Uterus (tissue), 3 donors: ENCODE measurements at regions not wholly inside any gene's neighbourhood (a gene's known extent, or its start where the extent isn't known, plus 50 kb on each side); places are given as distances from the start of the nearest gene placed in this dataset.

ENCODE experiments used
- DNase-seq, 2 donors: peaks; one replicate each; pipeline ENCODE4 v3.0.0-alpha.2; 2019 to 2020
- H3K27ac ChIP-seq, 2 donors: fragments of 200-600 bp; sonication (generic); 1 replicate in 1 of 2; 2 replicates in 1 of 2; pipeline ENCODE4 v1.5.1; 2016 to 2018
- H3K27me3 ChIP-seq, 2 donors: fragments of 200-600 bp; sonication (generic); one replicate each; pipeline ENCODE4 v1.5.1; 2018 to 2019; ENCODE audit warnings: control low read depth in 1 of 2
- H3K36me3 ChIP-seq, 2 donors: fragments of 200-600 bp; sonication (generic); one replicate each; pipeline ENCODE4 v1.5.1; 2019; ENCODE audit warnings: control low read depth in 1 of 2
- H3K4me1 ChIP-seq, 2 donors: fragments of 200-600 bp; sonication (generic); one replicate each; pipeline ENCODE4 v1.5.1; 2018 to 2019; ENCODE audit warnings: control low read depth in 1 of 2
- H3K4me3 ChIP-seq, 2 donors: fragments of 200-600 bp; sonication (generic); 1 replicate in 1 of 2; 2 replicates in 1 of 2; pipeline ENCODE4 v1.5.1; 2018 to 2019; ENCODE audit warnings: mild to moderate bottlenecking in 1 of 2
- H3K9me3 ChIP-seq, 2 donors: fragments of 200-600 bp; sonication (generic); one replicate each; pipeline ENCODE4 v1.5.1; 2019; ENCODE audit warnings: control low read depth in 1 of 2
- CTCF ChIP-seq, 4 experiments: fragments of 200-600 bp in 2 of 4; fragments of 450-650 bp in 2 of 4; sonication (generic) in 2 of 4; IDR thresholded peaks; one replicate each; pipeline ENCODE4 v1.5.1; 2016 to 2019; ENCODE audit warnings: antibody characterized with exemption in 4 of 4, mild to moderate bottlenecking in 2 of 4, moderate library complexity in 1 of 4
- POLR2A ChIP-seq, 2 donors: fragments of 450-650 bp; IDR thresholded peaks; one replicate each; pipeline ENCODE4 v1.6.1; 2016; ENCODE audit warnings: antibody characterized with exemption in 2 of 2, mild to moderate bottlenecking in 1 of 2, moderate library complexity in 1 of 2
- intact Hi-C: fragments of 100-400 bp; cut with DNase I; formaldehyde crosslinking; loops from one replicate; pipeline ENCODE4 v1.15.1; 2023; ENCODE audit warnings: low total_unique reads
- donor health status: DM: yes; HTN: yes; CAD: no.

DNA sequence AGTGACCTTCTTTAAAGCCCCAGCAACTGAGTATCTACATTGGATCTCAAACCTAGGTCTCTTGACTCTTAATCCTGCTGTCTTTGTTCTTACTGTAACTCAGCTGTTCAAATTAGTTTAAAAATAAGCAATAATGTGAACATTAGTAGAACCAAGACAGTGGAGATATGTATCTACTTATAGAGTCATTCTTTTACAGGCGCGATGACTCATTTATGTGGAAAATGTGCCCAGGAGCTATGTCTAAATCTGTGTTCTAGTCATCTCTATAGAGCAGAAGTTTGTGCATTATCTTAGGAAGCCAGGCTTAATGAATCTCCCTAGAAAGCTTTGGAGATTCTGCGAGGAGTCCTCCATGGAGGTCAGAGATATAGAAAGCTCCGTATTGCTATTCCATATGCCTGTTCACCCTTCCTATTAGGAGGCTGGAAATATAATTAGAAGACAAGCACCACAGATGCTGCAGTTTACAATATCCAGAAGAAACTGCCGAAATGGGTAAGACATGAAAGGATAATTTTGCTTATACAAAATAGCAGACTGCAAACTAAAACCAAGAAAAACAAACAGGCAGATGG is 211.6 kb downstream of the TRIB2 start:
- no peak for DNase-seq
- Histone ChIP-seq H3K36me3 (no peaks in the 10 kb centered on the region), H3K27me3 (no peaks in the 10 kb centered on the region), H3K4me3 (no peak overlapping the region), H3K4me1 (no peaks in the 10 kb centered on the region), H3K27ac (no peak overlapping the region), H3K9me3 (no peaks in the 10 kb centered on the region)
- TF ChIP-seq CTCF (IDR thresholded peaks at IDR 0.05) (no peak), POLR2A (IDR thresholded peaks at IDR 0.05) (no peak)
- intact Hi-C loops: no loop called here

DNA sequence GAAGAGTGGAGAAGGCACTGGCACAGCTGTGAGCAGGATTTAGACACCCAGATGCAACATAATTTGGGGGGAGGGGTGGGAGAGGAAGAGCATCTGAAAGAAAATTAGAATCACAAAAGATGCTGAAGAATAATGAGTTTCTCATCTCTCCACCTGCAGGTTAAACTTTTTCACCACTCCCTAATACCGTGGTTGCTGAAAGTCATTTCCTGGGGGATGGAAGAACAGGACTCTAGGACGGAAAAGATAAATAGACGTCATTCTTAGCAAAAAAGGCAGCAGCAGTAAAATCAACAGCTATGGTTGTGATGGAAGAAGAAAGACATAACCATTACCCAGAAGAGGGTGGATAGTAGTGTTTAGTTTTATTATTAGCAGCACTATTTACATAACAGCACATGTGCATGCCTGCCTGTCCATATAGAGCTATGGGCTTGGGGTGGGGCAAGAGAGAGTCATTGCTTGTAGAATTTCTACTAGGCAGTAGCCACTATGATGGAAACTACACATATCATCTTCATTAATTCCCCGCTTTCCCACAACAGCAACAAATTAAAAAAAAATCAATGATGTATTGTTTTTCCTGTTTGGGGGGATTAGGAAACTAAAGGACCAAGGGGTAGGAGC is 212.2 kb downstream of the TRIB2 start:
- Histone ChIP-seq H3K27ac (no peak overlapping the region), H3K9me3 (no peaks in the 10 kb centered on the region), H3K27me3 (no peaks in the 10 kb centered on the region), H3K36me3 (no peaks in the 10 kb centered on the region), H3K4me1 (no peaks in the 10 kb centered on the region), H3K4me3 (no peak overlapping the region)
- DNase-seq: no peak
- intact Hi-C loops: no loop called here
- TF ChIP-seq POLR2A (IDR thresholded peaks at IDR 0.05) (no peak), CTCF (IDR thresholded peaks at IDR 0.05) (no peak)

GRCh38 chr2:12929758-12930157 is 213.0 kb downstream of the TRIB2 start:
- no peak for TF ChIP-seq POLR2A (IDR thresholded peaks at IDR 0.05)
- DNase-seq: no peak
- H3K4me3 ChIP-seq: no peak overlapping the region
- H3K27ac ChIP-seq: no peak overlapping the region
- intact Hi-C loops: no loop called here
- H3K4me1 ChIP-seq: no peaks in the 10 kb centered on the region
- H3K9me3 ChIP-seq: no peaks in the 10 kb centered on the region
- no peaks in the 10 kb centered on the region for H3K36me3 ChIP-seq
- H3K27me3 ChIP-seq: no peaks in the 10 kb centered on the region

- H3K4me1 ChIP-seq: no peaks in the 10 kb centered on the region
- H3K36me3 ChIP-seq: no peaks in the 10 kb centered on the region
- intact Hi-C loops: no loop called here
- no peak for TF ChIP-seq POLR2A (IDR thresholded peaks at IDR 0.05)
- no peak for TF ChIP-seq CTCF (IDR thresholded peaks at IDR 0.05)
- H3K27me3 ChIP-seq: no peaks in the 10 kb centered on the region
- no peak for DNase-seq
- no peak overlapping the region for H3K4me3 ChIP-seq
- no peaks in the 10 kb centered on the region for H3K9me3 ChIP-seq
- H3K27ac ChIP-seq: no peak overlapping the region
Measured at GRCh38 chr2:12930391-12930790, 213.7 kb downstream of the TRIB2 start.

DNA sequence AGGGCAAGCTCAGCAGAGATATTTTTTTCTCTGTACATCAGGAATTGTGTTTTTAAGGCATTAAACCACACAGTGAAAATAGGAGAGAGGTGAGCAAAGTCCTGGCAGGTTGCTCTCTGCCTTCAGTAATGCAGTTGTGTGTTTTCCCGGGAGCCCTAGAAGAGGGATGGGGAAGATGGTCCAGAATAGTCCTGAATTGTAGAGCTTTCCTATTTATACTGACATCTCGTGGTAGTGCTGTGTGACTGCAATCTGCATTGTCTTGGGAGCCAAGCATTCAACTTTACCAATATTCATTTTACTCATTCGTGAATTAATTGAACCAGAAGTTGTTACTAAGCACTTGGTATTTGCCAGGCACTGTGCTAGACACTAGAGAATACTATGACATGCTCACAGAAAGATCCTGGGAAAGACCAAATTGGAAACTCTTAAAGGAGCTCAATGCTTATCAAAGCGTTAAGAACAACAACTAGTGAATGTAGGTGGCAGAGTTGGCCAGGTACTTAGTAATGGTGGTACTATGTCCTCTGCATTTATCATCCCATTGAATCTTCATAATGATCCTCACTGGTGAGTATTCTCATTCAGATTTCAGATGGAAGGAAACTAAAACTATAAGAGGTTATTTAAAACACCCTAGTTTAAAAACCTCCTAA is 214.6 kb downstream of the TRIB2 start:
- Histone ChIP-seq H3K27ac (peak overlapping the region in 1 of 2 donors; percentile 6), H3K36me3 (no peaks in the 10 kb centered on the region), H3K4me1 (no peaks in the 10 kb centered on the region), H3K9me3 (no peaks in the 10 kb centered on the region), H3K4me3 (no peak overlapping the region), H3K27me3 (no peaks in the 10 kb centered on the region)
- DNase-seq: peak in 1 of 2 donors; percentile 28
- TF ChIP-seq CTCF (IDR thresholded peaks at IDR 0.05) (peak; percentile 86 to 93 (median 88)), POLR2A (IDR thresholded peaks at IDR 0.05) (no peak)
- intact Hi-C loops: no loop called here
